Ishikawa (cell line): ENCODE measurements at regions not wholly inside any gene's neighbourhood (a gene's known extent, or its start where the extent isn't known, plus 50 kb on each side); places are given as distances from the start of the nearest gene placed in this dataset.
A peak's percentile ranks its signal among the peaks of the same experiment; 100 is the strongest.

ENCODE experiments used
- CREB1 ChIP-seq: IDR thresholded peaks from 2 replicates; pipeline ENCODE4 v1.6.1; 2012; ENCODE audit warnings: low read depth
- EGR1 ChIP-seq: IDR thresholded peaks from 2 replicates; pipeline ENCODE4 v1.6.1; 2012
- EP300 ChIP-seq: IDR thresholded peaks from 2 replicates; pipeline ENCODE4 v1.6.1; 2012; ENCODE audit warnings: borderline replicate concordance
- TEAD4 ChIP-seq: IDR thresholded peaks from 2 replicates; pipeline ENCODE4 v1.6.1; 2012
- TF ChIP-seq, protein P1 (sequence below): IDR thresholded peaks from 2 replicates; pipeline ENCODE4 v1.6.1; 2012

DNA sequence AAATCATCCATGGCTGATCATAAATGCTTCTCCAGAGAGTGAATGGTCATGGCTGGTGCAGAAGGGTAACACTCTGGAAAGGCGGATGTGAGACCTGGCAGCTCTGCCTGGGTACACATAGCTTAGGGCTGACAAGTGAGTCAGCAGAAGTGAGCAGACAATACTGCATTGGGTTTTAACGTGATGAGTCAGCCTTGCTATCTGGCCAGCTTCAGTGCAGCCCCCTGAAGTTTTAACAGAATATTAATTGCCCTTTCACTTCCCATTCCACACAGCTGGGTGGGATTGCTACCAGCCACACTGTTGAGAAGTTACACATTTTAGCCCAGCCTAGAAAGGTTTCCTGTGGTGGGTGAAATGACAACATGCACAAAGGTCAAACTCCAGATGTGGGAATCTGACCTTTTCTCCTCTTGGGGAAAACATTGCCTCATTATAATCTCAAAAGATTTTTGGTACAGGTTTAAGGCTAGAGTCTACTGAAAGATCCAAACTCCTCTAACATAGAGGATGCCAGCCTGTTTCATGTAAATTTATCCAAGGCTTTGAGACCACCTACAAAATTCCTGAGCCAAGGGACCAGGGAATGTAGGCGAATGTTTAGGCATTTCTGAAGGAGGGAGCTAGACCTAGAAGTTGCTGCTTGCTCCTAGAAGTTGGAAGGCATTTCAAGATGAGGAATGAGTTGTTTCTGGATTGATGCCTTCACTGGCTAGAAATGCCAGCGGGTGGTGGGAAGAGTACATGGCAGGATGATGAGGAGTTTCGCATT, 230.3 kb upstream of the PGRMC2 start:
- TF ChIP-seq, protein P1, sequence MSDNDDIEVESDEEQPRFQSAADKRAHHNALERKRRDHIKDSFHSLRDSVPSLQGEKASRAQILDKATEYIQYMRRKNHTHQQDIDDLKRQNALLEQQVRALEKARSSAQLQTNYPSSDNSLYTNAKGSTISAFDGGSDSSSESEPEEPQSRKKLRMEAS = no peak; the same call in 1 of the 2 replicates
- TF ChIP-seq EGR1 (no peak), CREB1 (no peak), TEAD4 (peak; percentile 59), EP300 (peak; percentile 80; the same call in 1 of the 2 replicates)
